ENCODE measurements at regions not wholly inside any gene's neighbourhood (a gene's known extent, or its start where the extent isn't known, plus 50 kb on each side); places are given as distances from the start of the nearest gene placed in this dataset.

DNA sequence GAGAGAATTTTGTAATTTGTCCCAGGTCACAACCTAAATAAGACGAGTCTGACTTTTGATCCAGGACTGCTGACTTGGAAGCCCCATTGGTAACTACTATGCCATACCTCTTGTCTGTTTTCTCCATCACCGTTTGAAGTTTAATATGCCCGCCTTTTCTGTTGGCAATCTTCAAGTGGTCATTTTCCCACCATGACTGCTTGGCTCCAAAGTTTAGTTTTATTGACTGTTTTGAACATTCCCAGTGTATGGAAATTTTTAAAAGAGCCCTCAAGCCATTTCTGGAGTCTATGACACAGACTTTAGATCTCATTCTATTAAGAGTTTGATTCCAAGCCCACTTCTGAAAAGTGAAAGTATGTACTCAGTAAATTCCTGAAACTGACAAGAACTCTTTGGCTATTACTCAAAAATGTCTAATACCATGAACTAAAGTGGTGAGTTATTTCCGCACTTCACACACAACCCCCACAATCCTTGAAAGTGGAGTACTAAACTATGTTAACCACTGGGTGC is 136.7 kb upstream of the ADAMTS9 start:
- TF ChIP-seq GABPA (IDR thresholded peaks at IDR 0.05; ENCODE audit: low read depth) (no peak), POLR2AphosphoS5 (IDR thresholded peaks at IDR 0.05; ENCODE audit: low read depth) (no peak)
- TF ChIP-seq, protein P1, sequence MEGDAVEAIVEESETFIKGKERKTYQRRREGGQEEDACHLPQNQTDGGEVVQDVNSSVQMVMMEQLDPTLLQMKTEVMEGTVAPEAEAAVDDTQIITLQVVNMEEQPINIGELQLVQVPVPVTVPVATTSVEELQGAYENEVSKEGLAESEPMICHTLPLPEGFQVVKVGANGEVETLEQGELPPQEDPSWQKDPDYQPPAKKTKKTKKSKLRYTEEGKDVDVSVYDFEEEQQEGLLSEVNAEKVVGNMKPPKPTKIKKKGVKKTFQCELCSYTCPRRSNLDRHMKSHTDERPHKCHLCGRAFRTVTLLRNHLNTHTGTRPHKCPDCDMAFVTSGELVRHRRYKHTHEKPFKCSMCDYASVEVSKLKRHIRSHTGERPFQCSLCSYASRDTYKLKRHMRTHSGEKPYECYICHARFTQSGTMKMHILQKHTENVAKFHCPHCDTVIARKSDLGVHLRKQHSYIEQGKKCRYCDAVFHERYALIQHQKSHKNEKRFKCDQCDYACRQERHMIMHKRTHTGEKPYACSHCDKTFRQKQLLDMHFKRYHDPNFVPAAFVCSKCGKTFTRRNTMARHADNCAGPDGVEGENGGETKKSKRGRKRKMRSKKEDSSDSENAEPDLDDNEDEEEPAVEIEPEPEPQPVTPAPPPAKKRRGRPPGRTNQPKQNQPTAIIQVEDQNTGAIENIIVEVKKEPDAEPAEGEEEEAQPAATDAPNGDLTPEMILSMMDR (IDR thresholded peaks at IDR 0.05; ENCODE audit: insufficient read depth, low read length) = no peak

All from HL-60 (cell line).